ENCODE measurements at regions not wholly inside any gene's neighbourhood (a gene's known extent, or its start where the extent isn't known, plus 50 kb on each side); places are given as distances from the start of the nearest gene placed in this dataset.

GRCh38 chr10:32182476-32182875 is 126.3 kb upstream of the KIF5B start:
- no peak for TF ChIP-seq CTCF (IDR thresholded peaks at IDR 0.05)
- no peak for TF ChIP-seq ATF3 (CRISPR knock-in tag; conservative IDR thresholded peaks at IDR 0.05)
- TF ChIP-seq TCF7 (CRISPR knock-in tag; IDR thresholded peaks at IDR 0.05; ENCODE audit: low read depth): no peak
- TF ChIP-seq USF2 (CRISPR knock-in tag; IDR thresholded peaks at IDR 0.05): no peak
- no peak for TF ChIP-seq CREB1 (CRISPR knock-in tag; IDR thresholded peaks at IDR 0.05)
- no peak for TF ChIP-seq ATF2 (CRISPR knock-in tag; IDR thresholded peaks at IDR 0.05; ENCODE audit: borderline replicate concordance, low read depth)
- no peak for TF ChIP-seq PREB (CRISPR knock-in tag; IDR thresholded peaks at IDR 0.05; ENCODE audit: borderline replicate concordance)
- no peak for TF ChIP-seq USF1 (CRISPR knock-in tag; IDR thresholded peaks at IDR 0.05)
- TF ChIP-seq E2F1 (CRISPR knock-in tag; IDR thresholded peaks at IDR 0.05): no peak

Measured in WTC11 (cell line).